ENCODE measurements at regions not wholly inside any gene's neighbourhood (a gene's known extent, or its start where the extent isn't known, plus 50 kb on each side); places are given as distances from the start of the nearest gene placed in this dataset.
A peak's percentile ranks its signal among the peaks of the same experiment; 100 is the strongest.
"Not testable (repeated sequence)": the region's sequence is repeated elsewhere in the genome, so short reads cannot be mapped to it uniquely, and the experiment has no call there.

GRCh38 chr2:20502496-20502895 lies 55.6 kb downstream of the RHOB start:
- H3K4me2 ChIP-seq (ENCODE audit: insufficient read depth, low read length); BruUV-seq (replicated peaks); ATAC-seq: not testable (repeated sequence)

GRCh38 chr2:20504174-20504573 lies 57.3 kb downstream of the RHOB start:
- in situ Hi-C loops (cut with MboI) = no loop called here
- Histone ChIP-seq H3K36me3 (ENCODE audit: control insufficient read depth, insufficient read depth, low read length) (no peaks in the 10 kb centered on the region), H3K9me1 (ENCODE audit: control insufficient read depth, insufficient read depth, low read length) (no peaks in the 10 kb centered on the region), H3K4me1 (replicated peaks in 1 of 2; ENCODE audit: control insufficient read depth in 2 of 2, insufficient read depth in 2 of 2, low read length in 2 of 2) (peaks cover 0 to 14% of the 10 kb centered on the region in 2 experiments; a peak in 2 of 5 replicates), H3K9me3 (replicated peaks; ENCODE audit: control insufficient read depth, insufficient read depth, low read depth, low read length) (no peaks in the 10 kb centered on the region), H3K27ac (ENCODE audit: extremely low read depth, low read depth, low read length) (no peak overlapping the region), H3K9ac (ENCODE audit: insufficient read depth in 1 of 2, low read depth in 2 of 2, low read length in 2 of 2) (no peak overlapping the region), H3K4me3 (no peak overlapping the region), H3K79me2 (ENCODE audit: control insufficient read depth, insufficient read depth, low read length) (no peaks in the 10 kb centered on the region), H2AFZ (ENCODE audit: low read depth, low read length) (no peak overlapping the region), H3K27me3 (ENCODE audit: control insufficient read depth in 2 of 2, insufficient read depth in 2 of 2, low read length in 2 of 2) (peaks cover 15 to 27% of the 10 kb centered on the region in 2 experiments; a peak in 4 of 5 replicates), H4K20me1 (replicated peaks; ENCODE audit: control insufficient read depth, insufficient read depth, low read length) (no peaks in the 10 kb centered on the region), H3K4me2 (ENCODE audit: insufficient read depth, low read length) (no peak overlapping the region)
- intact Hi-C loops (cut with micrococcal nuclease) = no loop called here
- no peak for FAIRE-seq
- CTCF ChIA-PET (ENCODE audit: low intra/inter-chr PET ratio) = no interaction called here
- no TSS peak for BruUV-seq (replicated peaks)
- POLR2A ChIA-PET = interaction anchor here (0.5 kb wide), 1 partner anchor 14 kb away, joined by 3 read pairs; no protein-coding TSS in a partner anchor
- TF ChIP-seq TAF15 (IDR thresholded peaks at IDR 0.05; ENCODE audit: low read depth, low read length) (no peak), ZBED1 (IDR thresholded peaks at IDR 0.05) (no peak), RBFOX2 (IDR thresholded peaks at IDR 0.05; ENCODE audit: low read depth, low read length) (no peak), NELFE (IDR thresholded peaks at IDR 0.05; ENCODE audit: insufficient read depth, insufficient read length) (no peak), SPI1 (IDR thresholded peaks at IDR 0.05; ENCODE audit: borderline replicate concordance, low read depth, low read length) (no peak), ZNF174 (CRISPR knock-in tag; IDR thresholded peaks at IDR 0.05) (no peak), ATF2 (CRISPR knock-in tag; IDR thresholded peaks at IDR 0.05) (no peak)
- DNase-seq (ENCODE audit: extremely low read depth in 1 of 4, low spot score in 3 of 4) = no peak
- no peak for ATAC-seq

More at GRCh38 chr2:20502496-20502895, 55.6 kb downstream of the RHOB start:
- H3K27me3 ChIP-seq (ENCODE audit: control insufficient read depth in 2 of 2, insufficient read depth in 2 of 2, low read length in 2 of 2) = peaks cover 16 to 32% of the 10 kb centered on the region in 2 experiments; a peak in 4 of 5 replicates
- H2AFZ ChIP-seq (ENCODE audit: low read depth, low read length); H3K9me1 ChIP-seq (ENCODE audit: control insufficient read depth, insufficient read depth, low read length); H3K36me3 ChIP-seq (ENCODE audit: control insufficient read depth, insufficient read depth, low read length); H3K4me3 ChIP-seq; H3K9me3 ChIP-seq (replicated peaks; ENCODE audit: control insufficient read depth, insufficient read depth, low read depth, low read length); H4K20me1 ChIP-seq (replicated peaks; ENCODE audit: control insufficient read depth, insufficient read depth, low read length); DNase-seq (ENCODE audit: extremely low read depth in 1 of 4, low spot score in 3 of 4); intact Hi-C loops (cut with micrococcal nuclease); FAIRE-seq; H3K27ac ChIP-seq (ENCODE audit: extremely low read depth, low read depth, low read length); H3K79me2 ChIP-seq (ENCODE audit: control insufficient read depth, insufficient read depth, low read length); POLR2A ChIA-PET; H3K9ac ChIP-seq (ENCODE audit: insufficient read depth in 1 of 2, low read depth in 2 of 2, low read length in 2 of 2); CTCF ChIA-PET (ENCODE audit: low intra/inter-chr PET ratio); in situ Hi-C loops (cut with MboI): not testable (repeated sequence)
- 0 out of 2 replicates have a peak, but pooled peaks have one; percentile 25 for TF ChIP-seq L3MBTL2 (IDR thresholded peaks at IDR 0.05)
- peak in 1 of 2 experiments; percentile 4; a peak in 1 of 4 replicates for TF ChIP-seq NRF1 (conservative IDR thresholded peaks at IDR 0.05 in 1 of 2, IDR thresholded peaks at IDR 0.05 in 1 of 2)
- 0 out of 2 replicates have a peak, but pooled peaks have one; percentile 16 for TF ChIP-seq POLR2H (tag; IDR thresholded peaks at IDR 0.05; ENCODE audit: low read depth)
- TF ChIP-seq CEBPB (tag; IDR thresholded peaks at IDR 0.05) = 0 out of 2 replicates have a peak, but pooled peaks have one; percentile 4
- 11% methylated on average over 12 of the region's 12 CpGs for WGBS (ENCODE audit: insufficient coverage, low coverage, missing lambda C conversion rate)
- H3K4me1 ChIP-seq (replicated peaks in 1 of 2; ENCODE audit: control insufficient read depth in 2 of 2, insufficient read depth in 2 of 2, low read length in 2 of 2) = peaks cover 0 to 13% of the 10 kb centered on the region in 2 experiments; a peak in 2 of 5 replicates
